B cell (primary cell): ENCODE measurements at regions not wholly inside any gene's neighbourhood (a gene's known extent, or its start where the extent isn't known, plus 50 kb on each side); places are given as distances from the start of the nearest gene placed in this dataset.

ENCODE experiments used
- ATAC-seq: fragments of 200-7000 bp; cut with Tn5 transposase; one replicate; pipeline ENCODE4 v1.10.0; 2021; ENCODE audit warnings: low read depth, mild to moderate bottlenecking, moderate number of reproducible peaks, moderate library complexity
- CTCF ChIA-PET: fragments of 350-600 bp; sonication (Branson Sonifier 250); formaldehyde crosslinking; loops from one replicate; lab custom pipeline; 2021; ENCODE audit warnings: antibody characterized with exemption, inconsistent platforms; lab: Charles Lee
- POLR2A ChIA-PET: fragments of 350-600 bp; sonication (Branson Sonifier 250); formaldehyde crosslinking; loops from one replicate; lab custom pipeline; 2021; ENCODE audit warnings: antibody characterized with exemption; lab: Charles Lee
- DNase-seq: peaks from one replicate; pipeline ENCODE4 v3.0.0; 2013
- H2AFZ ChIP-seq: 2 replicates; pipeline ENCODE4 v1.6.1; 2012; ENCODE audit warnings: mild to moderate bottlenecking, low read depth, low read length; ENCODE audit not compliant: insufficient read depth, poor library complexity, severe bottlenecking
- H3K27ac ChIP-seq, 2 donors: 1 replicate in 1 of 2; 2 replicates in 1 of 2; pipeline ENCODE4 v1.5.1; 2012 to 2013; ENCODE audit warnings: low read length in 2 of 2, mild to moderate bottlenecking in 2 of 2, moderate library complexity in 1 of 2
- H3K27me3 ChIP-seq, 4 experiments: fragments of 200-600 bp in 1 of 4; sonication (generic) in 1 of 4; replicated peaks in 1 of 4; 1 replicate in 2 of 4; 2 replicates in 2 of 4; pipeline versions ENCODE4 v1.6.1 to v1.7.0; 2013 to 2016; ENCODE audit warnings: low read length in 3 of 4, mild to moderate bottlenecking in 2 of 4, mixed read lengths in 1 of 4, moderate library complexity in 1 of 4; ENCODE audit not compliant: insufficient read depth in 4 of 4, control insufficient read depth in 3 of 4; ENCODE audit errors: control extremely low read depth in 1 of 4
- H3K36me3 ChIP-seq, 2 experiments: replicated peaks in 1 of 2; 1 replicate in 1 of 2; 2 replicates in 1 of 2; pipeline versions ENCODE4 v1.6.1 to v1.7.1; 2013; ENCODE audit warnings: low read length in 1 of 2; ENCODE audit not compliant: insufficient read depth in 2 of 2, control insufficient read depth in 1 of 2; ENCODE audit errors: control extremely low read depth in 1 of 2, extremely low read depth in 1 of 2
- H3K4me1 ChIP-seq, 2 donors: fragments of 200-600 bp in 1 of 2; sonication (generic) in 1 of 2; 1 replicate in 1 of 2; 2 replicates in 1 of 2; pipeline versions ENCODE4 v1.5.1 to v1.6.1; 2013 to 2017; ENCODE audit warnings: low read length in 2 of 2; ENCODE audit not compliant: control insufficient read depth in 2 of 2, insufficient read depth in 2 of 2
- H3K4me2 ChIP-seq: replicated peaks from 2 replicates; pipeline ENCODE3; 2012; ENCODE audit warnings: mild to moderate bottlenecking, low read depth, low read length; ENCODE audit not compliant: poor library complexity, severe bottlenecking
- H3K4me3 ChIP-seq, 5 experiments: fragments of 200-600 bp in 1 of 5; sonication (generic) in 1 of 5; 1 replicate in 3 of 5; 2 replicates in 2 of 5; pipeline versions ENCODE4 v1.5.1 to v1.7.0; 2011 to 2016; ENCODE audit warnings: low read length in 4 of 5, mild to moderate bottlenecking in 4 of 5, low read depth in 2 of 5, control low read depth in 1 of 5, moderate library complexity in 1 of 5; ENCODE audit not compliant: insufficient read depth in 1 of 5; ENCODE audit errors: control extremely low read depth in 1 of 5, extremely low read depth in 1 of 5
- H3K79me2 ChIP-seq: fragments of 200-600 bp; sonication (generic); one replicate; pipeline ENCODE4 v1.6.0; 2016; ENCODE audit warnings: low read length; ENCODE audit not compliant: control insufficient read depth, insufficient read depth
- H3K9ac ChIP-seq: fragments of 200-600 bp; sonication (generic); 2 replicates; pipeline ENCODE4 v1.6.1; 2017; ENCODE audit warnings: mild to moderate bottlenecking, low read length, moderate library complexity
- H3K9me3 ChIP-seq, 3 donors: one replicate each; pipeline versions ENCODE4 v1.6.1 to v1.7.1; 2013; ENCODE audit warnings: low read length in 2 of 3; ENCODE audit not compliant: control insufficient read depth in 2 of 3, insufficient read depth in 1 of 3; ENCODE audit errors: control extremely low read depth in 1 of 3
- H4K20me1 ChIP-seq: 2 replicates; pipeline ENCODE4 v1.6.0; 2012; ENCODE audit warnings: mild to moderate bottlenecking, low read length; ENCODE audit not compliant: insufficient read depth, control insufficient read depth, poor library complexity, severe bottlenecking
- H3K27ac Mint-ChIP-seq: one replicate; pipeline ENCODE4 v1.8.0; 2021; ENCODE audit warnings: mixed read lengths
- H3K27me3 Mint-ChIP-seq: one replicate; pipeline ENCODE4 v1.8.0; 2021; ENCODE audit warnings: mixed read lengths
- H3K4me1 Mint-ChIP-seq: one replicate; pipeline ENCODE4 v1.8.0; 2021; ENCODE audit warnings: mixed read lengths
- H3K4me3 Mint-ChIP-seq: one replicate; pipeline ENCODE4 v1.8.0; 2021; ENCODE audit warnings: mixed read lengths
- H3K9me3 Mint-ChIP-seq: one replicate; pipeline ENCODE4 v1.8.0; 2022; ENCODE audit warnings: mixed read lengths; ENCODE audit not compliant: insufficient read depth
- CTCF ChIP-seq: fragments of 200-600 bp; IDR thresholded peaks from one replicate; pipeline ENCODE4 v1.8.0; 2022; ENCODE audit warnings: antibody characterized with exemption, mild to moderate bottlenecking
- EZH2 ChIP-seq: IDR thresholded peaks from 2 replicates; pipeline ENCODE4 v1.6.1; 2012; ENCODE audit warnings: borderline replicate concordance, low read depth, mild to moderate bottlenecking, moderate library complexity, low read length; ENCODE audit not compliant: insufficient read depth, poor library complexity, severe bottlenecking
- WGBS: methylation state at CpG from one replicate; pipeline ENCODE4 v1.1.5; 2013; ENCODE audit warnings: missing lambda C conversion rate; ENCODE audit not compliant: insufficient coverage; 5-methylcytosine and 5-hydroxymethylcytosine counted together
- intact Hi-C: fragments of 100-400 bp; cut with micrococcal nuclease; formaldehyde crosslinking; loops from one replicate; pipeline ENCODE4 v1.10.0; 2022

DNA sequence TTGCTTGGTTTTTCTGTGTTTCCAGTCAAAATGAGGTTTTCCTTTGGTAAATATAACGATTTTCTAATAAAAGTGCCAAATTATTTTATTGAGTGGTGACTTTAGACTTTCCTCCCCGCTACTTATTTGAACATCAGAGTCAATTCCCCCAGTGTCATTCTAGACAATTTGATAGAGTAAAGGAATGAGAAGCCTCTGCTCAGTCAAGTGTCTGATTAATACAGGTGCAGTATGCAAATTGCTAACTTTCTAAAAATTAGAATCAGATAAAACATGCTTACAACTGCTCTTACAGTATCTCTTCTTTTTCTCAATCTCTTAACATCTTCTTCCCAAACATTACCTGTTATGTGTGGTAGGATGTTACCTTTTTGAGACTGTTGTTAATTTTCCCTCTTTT, 148.7 kb downstream of the CD83 start:
- H3K9ac ChIP-seq, result peak overlapping the region; percentile 6
- peaks cover under 1% of the 10 kb centered on the region for H3K9me3 Mint-ChIP-seq
- no CpG with 5 or more reads among the region's 2 CpGs for WGBS
- no peaks in the 10 kb centered on the region for H4K20me1 ChIP-seq
- H2AFZ ChIP-seq, result no peak overlapping the region
- no peaks in the 10 kb centered on the region for H3K36me3 ChIP-seq
- POLR2A ChIA-PET, result no interaction called here
- no peak overlapping the region for H3K4me3 ChIP-seq
- H3K27me3 ChIP-seq, result no peaks in the 10 kb centered on the region
- H3K27ac Mint-ChIP-seq, result peak overlapping the region; percentile 7
- no peaks in the 10 kb centered on the region for H3K79me2 ChIP-seq
- CTCF ChIA-PET, result interaction anchor here (1.0 kb wide), 1 partner anchor 9 kb away, joined by 3 read pairs; no protein-coding TSS in a partner anchor
- intact Hi-C loops, result no loop called here
- H3K4me3 Mint-ChIP-seq, result peak overlapping the region; percentile 23
- H3K4me1 Mint-ChIP-seq, result peaks cover 59% of the 10 kb centered on the region
- H3K9me3 ChIP-seq, result peaks cover 0 to 10% (median 3%) of the 10 kb centered on the region in 3 donors
- no peak for DNase-seq
- peak; percentile 31 for ATAC-seq
- TF ChIP-seq CTCF, result no peak
- TF ChIP-seq EZH2, result no peak
- no peaks in the 10 kb centered on the region for H3K27me3 Mint-ChIP-seq
- peak overlapping the region; percentile 41 for H3K4me2 ChIP-seq
- H3K4me1 ChIP-seq, result peaks cover 47 to 55% of the 10 kb centered on the region in 2 donors
- H3K27ac ChIP-seq, result no peak overlapping the region

DNA sequence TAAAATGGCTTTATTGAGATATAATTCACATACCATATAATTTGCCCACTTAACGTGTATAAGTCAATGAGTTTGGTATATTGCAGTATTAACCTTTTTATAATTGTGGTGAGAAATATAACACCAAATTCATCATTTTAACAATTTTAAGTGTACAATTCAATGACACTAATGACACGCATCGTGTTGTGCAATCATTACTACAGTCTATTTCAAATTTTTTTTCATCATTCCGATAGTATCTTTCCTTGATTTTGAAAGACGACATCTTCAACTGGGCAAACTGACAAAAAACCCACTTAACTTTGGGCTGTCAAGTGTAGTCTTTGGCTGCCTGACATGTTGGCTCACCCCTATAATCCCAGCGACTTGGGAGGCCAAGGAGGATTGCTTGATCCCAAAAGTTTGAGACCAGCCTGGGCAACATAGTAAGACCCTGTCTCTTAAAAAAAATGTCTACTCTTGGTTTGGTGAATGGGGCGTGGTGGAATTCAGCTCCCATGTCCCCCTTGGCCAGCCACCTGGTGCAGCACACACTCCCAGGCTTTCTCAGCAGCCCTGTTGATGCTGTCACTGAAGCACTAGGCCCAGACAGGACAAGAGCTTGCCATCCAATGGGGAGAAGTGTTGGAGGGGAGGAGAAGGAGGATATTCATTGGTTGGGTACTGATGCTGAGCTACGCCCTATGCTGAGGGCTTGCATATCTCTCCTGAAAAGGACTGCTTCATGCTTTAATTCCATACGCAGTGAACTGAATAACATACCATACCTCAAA, 150.5 kb downstream of the CD83 start:
- H3K4me1 ChIP-seq, result peaks cover 59 to 70% of the 10 kb centered on the region in 2 donors
- WGBS, result 97% methylated on average over 5 of the region's 9 CpGs
- TF ChIP-seq CTCF (no peak), EZH2 (no peak)
- no peak overlapping the region for H2AFZ ChIP-seq
- no peak for ATAC-seq
- DNase-seq, result no peak
- no peak overlapping the region for H3K4me2 ChIP-seq
- no peak overlapping the region for H3K27ac ChIP-seq
- H3K9me3 Mint-ChIP-seq, result no peaks in the 10 kb centered on the region
- POLR2A ChIA-PET, result no interaction called here
- H3K4me3 Mint-ChIP-seq, result no peak overlapping the region
- H3K27ac Mint-ChIP-seq, result peak overlapping the region; percentile 59
- CTCF ChIA-PET, result interaction anchor here (0.8 to 1.0 kb wide), 2 partner anchors 9 to 26 kb away, joined by 3 read pairs; no protein-coding TSS in a partner anchor
- no peaks in the 10 kb centered on the region for H3K36me3 ChIP-seq
- peaks cover 74% of the 10 kb centered on the region for H3K4me1 Mint-ChIP-seq
- H3K27me3 Mint-ChIP-seq, result no peaks in the 10 kb centered on the region
- H3K27me3 ChIP-seq, result no peaks in the 10 kb centered on the region
- H3K9ac ChIP-seq, result no peak overlapping the region
- H3K9me3 ChIP-seq, result peaks cover 0 to 13% (median 8%) of the 10 kb centered on the region in 3 donors
- peaks cover 11% of the 10 kb centered on the region for H3K79me2 ChIP-seq
- intact Hi-C loops, result no loop called here
- H3K4me3 ChIP-seq, result no peak overlapping the region
- H4K20me1 ChIP-seq, result no peaks in the 10 kb centered on the region
